NCI-H2171 (cell line): ENCODE measurements at regions not wholly inside any gene's neighbourhood (a gene's known extent, or its start where the extent isn't known, plus 50 kb on each side); places are given as distances from the start of the nearest gene placed in this dataset.
"Not testable (repeated sequence)": the region's sequence is repeated elsewhere in the genome, so short reads cannot be mapped to it uniquely, and the experiment has no call there.

Experiments used
- DNase-seq: peaks from one replicate; lab custom pipeline; 2025; lab: John Stamatoyannopoulos, UW

GRCh38 chr4:13900780-13901179 is 273.3 kb upstream of the BOD1L1 start:
- no peak for DNase-seq

GRCh38 chr4:13902146-13902545 is 274.6 kb upstream of the BOD1L1 start:
- no peak for DNase-seq

- no peak for DNase-seq
Measured at GRCh38 chr4:13903061-13903460, 275.5 kb upstream of the BOD1L1 start.

- DNase-seq = no peak
Measured at GRCh38 chr4:13903901-13904300, 276.4 kb upstream of the BOD1L1 start.

- no peak for DNase-seq
Measured at GRCh38 chr4:13905543-13905942, 278.0 kb upstream of the BOD1L1 start.

GRCh38 chr4:13906727-13907126 is 279.2 kb upstream of the BOD1L1 start:
- no peak for DNase-seq

GRCh38 chr4:13907255-13907751 is 279.8 kb upstream of the BOD1L1 start:
- no peak for DNase-seq

GRCh38 chr4:13908455-13908854 is 280.9 kb upstream of the BOD1L1 start:
- no peak for DNase-seq

- DNase-seq = no peak
Measured at GRCh38 chr4:13910556-13910955, 283.0 kb upstream of the BOD1L1 start.

- no peak for DNase-seq
Measured at GRCh38 chr4:13911256-13911655, 283.7 kb upstream of the BOD1L1 start.

GRCh38 chr4:13912436-13912925 is 285.0 kb upstream of the BOD1L1 start:
- DNase-seq = no peak

GRCh38 chr4:13912966-13913365 is 285.4 kb upstream of the BOD1L1 start:
- DNase-seq = no peak

- no peak for DNase-seq
Measured at GRCh38 chr4:13917015-13917414, 289.5 kb upstream of the BOD1L1 start.

- DNase-seq = no peak
Measured at GRCh38 chr4:13918110-13918509, 290.6 kb upstream of the BOD1L1 start.

GRCh38 chr4:13918991-13919441 is 291.5 kb upstream of the BOD1L1 start:
- no peak for DNase-seq

- DNase-seq = no peak
Measured at GRCh38 chr4:13920111-13920875, 292.8 kb upstream of the BOD1L1 start.

- no peak for DNase-seq
Measured at GRCh38 chr4:13920901-13921300, 293.4 kb upstream of the BOD1L1 start.

GRCh38 chr4:13921805-13922204 is 294.3 kb upstream of the BOD1L1 start:
- no peak for DNase-seq

- DNase-seq = no peak
Measured at GRCh38 chr4:13922459-13922858, 294.9 kb upstream of the BOD1L1 start.

GRCh38 chr4:13922873-13923645 is 295.5 kb upstream of the BOD1L1 start:
- no peak for DNase-seq

GRCh38 chr4:13924900-13925299 is 297.4 kb upstream of the BOD1L1 start:
- not testable (repeated sequence) for DNase-seq

- no peak for DNase-seq
Measured at GRCh38 chr4:13928214-13928613, 300.7 kb upstream of the BOD1L1 start.

GRCh38 chr4:13930155-13930554 is 302.6 kb upstream of the BOD1L1 start:
- DNase-seq = no peak
